ENCODE measurements at regions not wholly inside any gene's neighbourhood (a gene's known extent, or its start where the extent isn't known, plus 50 kb on each side); places are given as distances from the start of the nearest gene placed in this dataset.
"Not testable (repeated sequence)": the region's sequence is repeated elsewhere in the genome, so short reads cannot be mapped to it uniquely, and the experiment has no call there.

DNA sequence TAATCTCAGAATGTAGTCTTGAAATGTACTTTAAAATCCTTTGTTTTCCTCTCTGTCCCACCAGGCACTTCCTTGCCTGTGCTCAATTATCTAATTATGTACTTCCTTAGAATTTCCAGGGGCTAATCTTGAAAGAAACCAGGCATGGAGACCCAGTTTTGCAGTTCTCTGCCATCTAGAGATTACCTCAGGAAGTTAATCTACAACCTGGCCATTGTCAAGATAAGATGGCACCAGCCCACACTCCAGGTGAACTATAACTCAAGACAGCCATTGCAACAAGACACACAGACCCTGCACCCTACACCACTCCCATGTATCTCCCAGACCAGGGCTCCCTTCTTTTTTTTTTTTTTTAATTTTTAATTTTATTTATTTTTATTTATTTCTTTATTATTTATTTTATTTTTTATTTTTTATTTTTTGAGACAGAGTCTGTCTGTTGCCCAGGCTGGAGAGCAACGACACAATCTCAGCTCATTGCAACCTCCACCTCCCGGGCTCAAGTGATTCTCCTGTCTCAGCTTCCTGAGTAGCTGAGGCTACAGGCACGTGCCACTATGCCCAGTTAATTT is 85.9 kb upstream of the TRIM24 start:
- H3K4me3 Mint-ChIP-seq: no peak overlapping the region
- DNase-seq (no peak), ATAC-seq (no peak)
- H3K27me3 Mint-ChIP-seq: peaks cover 0 to 12% (median 2%) of the 10 kb centered on the region in 5 donors
- peaks cover 0 to 27% (median 12%) of the 10 kb centered on the region in 9 donors for H3K9me3 Mint-ChIP-seq
- POLR2A ChIA-PET: no interaction called here
- no peaks in the 10 kb centered on the region for H3K4me1 Mint-ChIP-seq
- no peak overlapping the region for H3K27ac Mint-ChIP-seq
- peaks cover 0 to 17% (median 9%) of the 10 kb centered on the region in 3 donors for H3K36me3 Mint-ChIP-seq

DNA sequence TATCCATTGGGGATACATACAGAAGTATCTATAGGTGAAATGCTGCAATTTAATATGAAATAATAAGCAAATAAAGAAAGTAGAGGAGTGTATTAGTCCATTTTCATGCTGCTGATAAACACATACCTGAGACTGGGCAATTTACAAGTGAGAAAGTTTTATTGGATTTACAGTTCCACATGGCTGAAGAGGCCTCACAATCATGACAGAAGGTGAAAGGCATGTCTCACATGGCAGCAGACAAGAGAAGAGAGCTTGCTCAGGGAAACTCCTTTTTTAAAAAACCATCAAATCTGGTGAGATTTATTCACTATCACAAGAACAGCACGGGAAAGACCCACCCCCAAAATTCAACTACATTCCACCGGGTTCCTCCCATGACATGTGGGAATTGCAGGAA is 82.8 kb upstream of the TRIM24 start:
- Mint-ChIP-seq H3K27ac (no peak overlapping the region), H3K4me1 (no peaks in the 10 kb centered on the region), H3K27me3 (peaks cover 0 to 4% (median 0%) of the 10 kb centered on the region in 5 donors), H3K9me3 (peaks cover 0 to 5% (median 0%) of the 10 kb centered on the region in 9 donors), H3K4me3 (no peak overlapping the region), H3K36me3 (no peaks in the 10 kb centered on the region)
- POLR2A ChIA-PET: interaction anchor here (0.7 kb wide), 1 partner anchor 49 kb away, joined by 3 read pairs; no protein-coding TSS in a partner anchor
- DNase-seq (no peak), ATAC-seq (no peak)

DNA sequence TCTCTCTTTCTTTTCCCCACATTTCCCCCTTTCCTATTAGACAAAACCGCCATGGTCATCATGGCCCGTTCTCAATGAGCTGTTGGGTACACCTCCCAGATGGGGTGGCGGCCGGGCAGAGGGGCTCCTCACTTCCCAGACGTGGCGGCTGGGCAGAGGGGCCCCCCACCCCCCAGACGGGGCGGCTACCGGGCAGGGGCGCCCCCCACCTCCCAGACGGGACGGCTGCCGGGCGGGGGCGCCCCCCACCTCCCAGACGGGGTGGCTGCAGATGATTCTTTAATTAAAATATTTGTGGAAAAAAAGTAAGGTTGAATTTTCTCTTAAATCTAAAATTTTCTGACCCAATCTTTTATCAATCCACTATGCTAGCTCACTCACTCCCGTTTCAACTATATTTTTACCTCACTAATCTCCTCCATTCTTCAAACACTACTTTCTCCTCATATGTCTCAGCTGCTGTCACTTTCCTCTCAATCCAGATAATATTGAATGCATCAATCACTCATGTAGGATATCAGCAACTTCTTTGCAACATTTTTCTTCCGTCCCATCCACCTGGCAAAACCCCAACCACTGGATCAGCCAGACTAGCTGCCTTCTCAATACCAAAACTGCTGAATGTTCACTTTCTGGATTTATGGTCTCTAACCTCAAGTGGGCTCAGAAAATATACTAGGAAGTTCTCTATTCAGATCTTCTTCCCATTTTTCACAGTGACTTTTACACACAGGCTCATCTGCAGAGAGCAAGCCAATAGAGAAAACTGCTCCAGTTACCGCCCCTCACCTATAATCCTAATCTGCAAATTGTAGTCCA is 81.1 kb upstream of the TRIM24 start:
- Mint-ChIP-seq H3K4me3 (no peak overlapping the region), H3K36me3 (no peaks in the 10 kb centered on the region), H3K9me3 (peaks cover 0 to 5% (median 0%) of the 10 kb centered on the region in 9 donors), H3K27ac (no peak overlapping the region), H3K4me1 (no peaks in the 10 kb centered on the region), H3K27me3 (peaks cover 0 to 4% (median 0%) of the 10 kb centered on the region in 5 donors)
- DNase-seq (no peak), ATAC-seq (no peak)
- POLR2A ChIA-PET: no interaction called here

DNA sequence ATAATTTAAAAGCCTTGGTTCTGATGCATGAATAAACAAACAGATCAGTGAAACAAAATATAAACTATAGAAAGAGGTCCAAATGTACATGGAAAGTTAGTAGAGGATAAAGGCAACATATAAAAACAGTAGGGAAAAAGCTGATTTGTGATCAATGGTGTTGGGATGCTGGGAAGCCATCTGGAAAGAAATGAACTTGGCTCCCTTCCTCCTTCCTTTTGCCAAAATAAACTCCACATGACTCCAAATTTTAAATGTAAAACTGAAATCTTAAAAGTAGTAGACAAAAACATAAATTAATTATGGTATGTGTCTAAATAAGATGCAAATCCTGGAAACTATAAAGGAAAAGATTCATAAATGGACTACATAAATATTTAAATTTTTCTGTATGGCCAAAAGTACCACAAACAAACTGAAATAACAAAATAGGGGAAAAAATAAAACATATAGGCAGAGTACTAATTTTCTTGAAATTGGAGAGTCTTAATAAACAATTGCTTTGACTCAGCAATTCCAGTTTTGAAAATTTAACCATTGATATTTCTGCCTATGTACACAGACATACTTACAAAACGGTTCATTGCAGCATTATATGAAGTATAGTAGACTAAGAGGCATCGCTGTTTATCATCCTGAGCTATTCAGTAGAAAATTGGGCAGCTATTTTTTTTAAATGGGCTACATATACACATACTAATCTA is 77.0 kb upstream of the TRIM24 start:
- H3K4me3 Mint-ChIP-seq: no peak overlapping the region
- no peak for ATAC-seq

GRCh38 chr7:138386821-138387220 is 73.2 kb upstream of the TRIM24 start:
- Mint-ChIP-seq H3K4me3 (no peak overlapping the region), H3K4me1 (no peaks in the 10 kb centered on the region), H3K27ac (no peak overlapping the region), H3K27me3 (no peaks in the 10 kb centered on the region), H3K36me3 (peaks cover 0 to 5% (median 2%) of the 10 kb centered on the region in 3 donors), H3K9me3 (peaks cover 0 to 8% (median 0%) of the 10 kb centered on the region in 9 donors)
- POLR2A ChIA-PET: no interaction called here
- DNase-seq (no peak), ATAC-seq (no peak)

More for the DNA sequence above, 77.0 kb upstream of the TRIM24 start:
- no peak for DNase-seq
- POLR2A ChIA-PET: no interaction called here
- no peak overlapping the region for H3K27ac Mint-ChIP-seq
- H3K27me3 Mint-ChIP-seq: peaks cover 0 to 4% (median 0%) of the 10 kb centered on the region in 5 donors
- H3K36me3 Mint-ChIP-seq: peaks cover 0 to 3% (median 0%) of the 10 kb centered on the region in 3 donors
- no peaks in the 10 kb centered on the region for H3K4me1 Mint-ChIP-seq
- peaks cover 0 to 8% (median 0%) of the 10 kb centered on the region in 9 donors for H3K9me3 Mint-ChIP-seq

DNA sequence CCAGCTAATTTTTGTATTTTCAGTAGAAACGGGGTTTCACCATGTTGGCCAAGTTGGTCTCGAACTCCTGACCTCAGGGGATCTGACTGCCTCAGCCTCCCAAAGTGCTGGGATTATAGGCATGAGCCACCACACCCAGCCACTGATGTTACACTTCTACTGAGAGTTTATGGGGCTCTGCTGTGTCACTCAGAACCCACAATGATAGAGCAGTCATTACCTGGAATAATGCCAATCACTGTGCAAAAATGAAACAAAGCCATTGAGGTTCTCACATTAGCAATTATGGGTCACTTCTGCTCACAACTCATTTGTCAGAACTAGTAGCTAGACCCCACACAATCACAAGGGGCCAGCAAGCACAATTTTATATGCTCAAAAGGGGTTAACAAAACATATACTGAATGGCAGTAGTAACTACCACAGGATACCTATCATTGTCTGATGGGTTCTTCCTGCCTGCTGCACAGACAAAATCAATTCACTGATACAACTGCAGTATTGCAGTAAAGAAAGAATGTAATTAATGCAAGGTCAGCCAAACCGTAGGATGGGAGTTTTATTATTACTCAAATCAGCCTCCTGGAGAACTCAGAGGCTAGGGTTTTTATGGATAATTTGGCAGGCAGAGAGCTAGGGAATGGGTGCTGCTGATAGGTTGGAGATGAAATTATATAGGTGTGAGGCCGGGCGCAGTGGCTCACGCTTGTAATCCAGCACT is 72.1 kb upstream of the TRIM24 start:
- no peak for DNase-seq
- peaks cover 0 to 8% (median 0%) of the 10 kb centered on the region in 9 donors for H3K9me3 Mint-ChIP-seq
- H3K36me3 Mint-ChIP-seq: peaks cover 0 to 5% (median 2%) of the 10 kb centered on the region in 3 donors
- no peaks in the 10 kb centered on the region for H3K27me3 Mint-ChIP-seq
- H3K27ac Mint-ChIP-seq: no peak overlapping the region
- POLR2A ChIA-PET: no interaction called here
- no peak overlapping the region for H3K4me3 Mint-ChIP-seq
- no peak for ATAC-seq
- H3K4me1 Mint-ChIP-seq: no peaks in the 10 kb centered on the region

GRCh38 chr7:138388673-138389491 is 71.2 kb upstream of the TRIM24 start:
- H3K36me3 Mint-ChIP-seq: peaks cover 0 to 5% (median 2%) of the 10 kb centered on the region in 3 donors
- no peaks in the 10 kb centered on the region for H3K4me1 Mint-ChIP-seq
- DNase-seq (no peak), ATAC-seq (no peak)
- POLR2A ChIA-PET: no interaction called here
- no peak overlapping the region for H3K27ac Mint-ChIP-seq
- no peaks in the 10 kb centered on the region for H3K27me3 Mint-ChIP-seq
- no peak overlapping the region for H3K4me3 Mint-ChIP-seq
- H3K9me3 Mint-ChIP-seq: peaks cover 0 to 8% (median 0%) of the 10 kb centered on the region in 9 donors

DNA sequence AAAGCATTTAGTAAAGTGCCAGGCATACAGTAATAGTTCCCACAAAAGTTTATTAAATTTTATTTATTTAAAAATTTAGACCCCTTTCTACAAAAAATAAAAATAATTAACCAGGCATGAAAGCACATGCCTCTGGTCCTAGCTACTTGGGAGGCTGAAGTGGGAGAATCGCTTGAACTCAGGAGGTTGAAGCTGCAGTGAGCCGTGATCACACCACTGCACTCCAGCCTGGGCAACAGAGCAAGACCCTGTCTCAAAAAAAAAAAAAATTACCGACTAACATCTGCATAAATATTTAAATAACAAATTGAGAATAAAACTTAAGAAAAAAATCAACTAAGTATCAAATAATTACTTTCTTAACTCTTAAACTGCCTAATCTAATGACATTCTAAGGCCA is 64.3 kb upstream of the TRIM24 start:
- Mint-ChIP-seq H3K27me3 (no peaks in the 10 kb centered on the region), H3K9me3 (peaks cover 0 to 3% (median 0%) of the 10 kb centered on the region in 9 donors), H3K4me3 (no peak overlapping the region), H3K36me3 (no peaks in the 10 kb centered on the region), H3K4me1 (no peaks in the 10 kb centered on the region), H3K27ac (no peak overlapping the region)
- POLR2A ChIA-PET: no interaction called here
- ATAC-seq: no peak
- no peak for DNase-seq

DNA sequence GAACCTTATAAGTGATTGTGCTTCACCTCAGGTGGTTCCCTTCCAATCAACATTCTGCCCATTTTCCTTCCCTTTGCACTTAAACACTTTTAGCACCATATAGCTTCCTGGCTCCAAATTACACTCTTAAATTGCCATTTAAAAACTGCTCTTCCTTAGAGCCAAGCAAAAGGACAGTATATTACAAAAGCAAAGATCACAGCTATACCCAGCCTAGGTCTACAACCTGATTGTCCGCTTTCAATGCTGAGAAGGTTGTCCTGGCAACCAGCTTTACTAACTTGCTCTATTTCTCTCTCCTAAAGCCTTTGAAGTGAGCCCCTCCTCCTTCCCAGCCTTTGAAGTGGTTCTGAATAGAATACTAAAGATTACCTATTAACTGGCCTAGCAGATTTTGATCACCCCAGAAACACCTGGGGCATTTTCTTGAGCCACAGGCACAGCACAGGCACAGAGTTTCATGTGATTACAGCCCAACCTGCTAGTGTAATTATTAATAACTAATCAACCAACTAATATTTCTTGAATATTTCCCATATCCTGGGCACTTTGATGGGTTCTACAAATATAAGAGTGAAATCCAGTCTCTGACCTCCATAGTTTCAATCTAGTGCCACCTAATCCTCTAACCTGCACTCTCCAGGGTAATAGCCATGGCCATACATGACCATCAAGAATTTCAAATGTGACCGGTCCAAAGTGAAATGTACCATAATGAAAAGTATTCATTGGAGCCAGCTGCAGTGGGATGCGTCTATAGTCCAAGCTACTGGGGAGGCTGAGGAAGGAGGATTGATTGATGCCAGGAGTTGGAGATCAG is 63.6 kb upstream of the TRIM24 start:
- Mint-ChIP-seq H3K27me3 (no peaks in the 10 kb centered on the region), H3K36me3 (no peaks in the 10 kb centered on the region), H3K27ac (no peak overlapping the region), H3K4me3 (no peak overlapping the region), H3K4me1 (no peaks in the 10 kb centered on the region), H3K9me3 (peaks cover 0 to 3% (median 0%) of the 10 kb centered on the region in 9 donors)
- ATAC-seq: no peak
- DNase-seq: no peak
- POLR2A ChIA-PET: no interaction called here

DNA sequence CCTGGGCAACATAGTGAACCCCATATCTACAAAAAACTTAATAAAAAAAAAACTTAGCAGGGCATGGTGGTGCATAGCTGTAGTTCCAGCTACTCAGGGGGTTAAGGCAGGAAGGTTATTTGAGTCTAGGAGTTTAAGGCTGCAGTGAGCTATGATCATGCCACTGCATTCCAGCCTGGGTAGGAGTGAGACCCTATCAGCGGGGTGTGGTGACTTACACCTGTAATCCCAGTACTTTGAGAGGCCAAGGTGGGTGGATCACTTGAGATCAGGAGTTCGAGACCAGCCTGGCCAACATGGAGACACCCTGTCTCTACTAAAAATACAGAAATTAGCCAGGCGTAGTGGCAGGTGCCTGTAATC is 63.0 kb upstream of the TRIM24 start:
- H3K27me3 Mint-ChIP-seq, H3K9me3 Mint-ChIP-seq, H3K4me1 Mint-ChIP-seq, POLR2A ChIA-PET, ATAC-seq, H3K4me3 Mint-ChIP-seq, DNase-seq, H3K36me3 Mint-ChIP-seq: not testable (repeated sequence)
- peak overlapping the region in 1 of 10 donors; percentile 45 for H3K27ac Mint-ChIP-seq

DNA sequence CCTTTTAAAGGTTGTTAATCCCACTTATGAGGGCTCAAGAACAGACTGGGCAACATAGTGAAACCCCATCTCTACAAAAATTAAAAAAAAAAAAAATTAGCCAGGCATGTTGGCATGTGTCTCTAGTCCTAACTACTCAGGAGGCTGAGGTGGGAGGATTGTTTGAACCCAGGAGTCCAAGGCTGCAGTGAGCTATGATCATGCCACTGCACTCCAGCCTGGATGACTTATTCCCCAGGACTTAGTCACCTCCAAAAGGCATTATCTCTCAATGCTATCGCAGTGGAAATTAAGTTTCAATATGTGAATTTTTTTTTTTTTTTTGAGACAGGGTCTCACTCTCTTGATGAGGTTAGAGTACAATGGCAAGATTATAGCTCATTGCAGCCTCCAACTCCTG is 61.2 kb upstream of the TRIM24 start:
- Mint-ChIP-seq H3K27ac (no peak overlapping the region), H3K4me1 (no peaks in the 10 kb centered on the region), H3K27me3 (no peaks in the 10 kb centered on the region), H3K9me3 (no peaks in the 10 kb centered on the region), H3K36me3 (no peaks in the 10 kb centered on the region), H3K4me3 (no peak overlapping the region)
- ATAC-seq (no peak), DNase-seq (no peak)
- POLR2A ChIA-PET: no interaction called here

Measured in naive thymus-derived CD8-positive, alpha-beta T cell (primary cell).